HG03108 (cell line): ENCODE measurements at regions not wholly inside any gene's neighbourhood (a gene's known extent, or its start where the extent isn't known, plus 50 kb on each side); places are given as distances from the start of the nearest gene placed in this dataset.

ENCODE experiments used
- ATAC-seq: cut with Tn5 transposase; IDR thresholded peaks from one replicate; pipeline ENCODE4 v1.9.1; 2021; ENCODE audit warnings: moderate library complexity; ENCODE audit not compliant: unreplicated experiment

GRCh38 chr5:107294211-107294550, 376.6 kb downstream of the EFNA5 start:
- peak; percentile 64 for ATAC-seq

- no peak for ATAC-seq
Observed at GRCh38 chr5:107293541-107294210, 377.1 kb downstream of the EFNA5 start.

DNA sequence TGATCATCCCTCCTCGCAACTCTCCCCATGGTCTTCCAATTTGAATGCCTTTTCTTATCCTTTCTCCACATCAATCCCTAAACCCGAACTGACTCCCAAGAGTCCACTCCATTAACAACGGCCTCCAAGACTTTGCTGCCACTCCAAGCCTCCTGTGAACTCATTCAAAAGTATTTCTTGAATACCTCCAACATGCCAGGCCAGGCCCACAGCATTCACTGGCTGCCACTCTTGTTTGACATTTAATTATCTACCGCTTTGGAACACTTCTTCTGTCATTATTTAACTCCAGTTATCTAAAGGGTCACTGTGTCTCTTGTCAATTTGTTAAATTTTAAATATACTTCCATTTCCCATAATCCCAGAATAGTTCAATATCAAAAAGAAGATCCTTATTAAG, 378.9 kb downstream of the EFNA5 start:
- no peak for ATAC-seq

- ATAC-seq = no peak
Observed at GRCh38 chr5:107290780-107291398, 379.8 kb downstream of the EFNA5 start.

- ATAC-seq = peak; percentile 79
Observed at GRCh38 chr5:107289030-107289714, 381.6 kb downstream of the EFNA5 start.

GRCh38 chr5:107286447-107287098, 384.2 kb downstream of the EFNA5 start:
- no peak for ATAC-seq

GRCh38 chr5:107285772-107286171, 385.0 kb downstream of the EFNA5 start:
- ATAC-seq = no peak

DNA sequence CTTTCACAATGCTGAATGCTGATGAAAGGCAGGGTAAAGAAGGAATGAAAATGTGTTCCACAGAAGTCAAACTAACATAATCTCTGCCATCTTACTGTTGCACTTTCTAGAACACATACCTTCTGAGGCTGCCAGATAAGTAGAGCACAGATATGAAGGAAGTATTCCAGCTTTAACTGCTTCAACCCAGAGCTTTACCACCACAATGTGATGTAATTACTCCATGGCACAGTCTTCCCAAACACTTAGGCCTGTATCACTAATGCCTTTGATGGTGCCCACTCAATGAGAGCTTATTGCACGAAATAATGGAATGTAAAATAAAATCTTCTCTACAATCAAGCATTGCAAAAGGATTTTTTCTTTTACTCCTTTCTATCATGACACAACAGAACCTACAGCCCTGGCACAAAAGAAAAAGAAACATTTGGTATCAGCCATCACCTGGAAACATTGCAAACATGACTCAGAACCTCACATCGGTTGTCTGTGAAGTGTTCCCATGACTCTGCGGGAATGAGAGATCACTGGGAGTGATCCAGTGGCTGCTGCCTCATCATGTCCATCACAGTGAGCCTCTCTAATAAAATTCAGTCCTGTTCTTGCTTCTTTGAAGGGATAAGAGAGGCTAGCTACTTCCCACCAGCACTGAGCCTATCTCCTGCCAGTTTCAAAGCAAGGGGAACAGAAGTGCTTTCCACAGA, 385.8 kb downstream of the EFNA5 start:
- ATAC-seq = no peak

DNA sequence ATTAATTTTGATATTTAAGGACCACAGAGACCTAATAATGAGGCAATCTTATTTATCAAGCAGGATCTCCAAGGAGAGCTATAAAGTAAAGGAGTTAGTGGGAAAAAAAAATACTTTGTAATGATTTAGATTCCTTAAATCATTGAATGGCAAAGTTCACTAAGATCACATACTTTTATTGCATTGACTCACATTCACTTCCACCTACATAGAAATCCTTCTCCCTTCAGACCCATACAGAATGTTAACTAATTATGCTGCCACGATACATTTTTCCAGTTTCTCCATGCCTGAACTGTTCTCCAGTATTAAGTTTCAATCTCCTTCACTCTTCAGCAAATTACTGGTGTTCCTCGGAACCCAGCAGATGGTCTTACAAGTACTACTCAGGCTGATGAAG, 388.7 kb downstream of the EFNA5 start:
- no peak for ATAC-seq

DNA sequence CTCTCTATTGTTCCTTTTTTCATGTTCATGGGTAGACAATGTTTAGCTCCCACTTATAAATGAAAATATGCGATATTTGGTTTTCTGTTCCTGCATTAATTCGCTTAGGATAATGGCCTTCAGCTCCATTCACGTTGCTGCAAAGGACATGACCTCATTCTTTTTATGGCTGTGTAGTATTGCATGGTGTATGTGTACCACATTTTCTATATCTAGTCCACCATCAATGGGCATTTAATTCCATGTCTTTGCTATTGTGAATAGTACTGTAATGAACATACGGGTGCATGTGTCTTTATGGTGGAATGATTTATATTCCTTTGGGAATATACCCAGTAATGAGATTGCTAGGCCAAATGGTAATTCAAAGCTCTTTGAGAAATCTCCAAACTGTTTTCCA, 392.0 kb downstream of the EFNA5 start:
- no peak for ATAC-seq

GRCh38 chr5:107277485-107278125, 393.1 kb downstream of the EFNA5 start:
- ATAC-seq = no peak

GRCh38 chr5:107275333-107275732, 395.4 kb downstream of the EFNA5 start:
- ATAC-seq = no peak

- no peak for ATAC-seq
Observed at GRCh38 chr5:107274571-107274970, 396.2 kb downstream of the EFNA5 start.

- no peak for ATAC-seq
Observed at GRCh38 chr5:107272954-107273353, 397.8 kb downstream of the EFNA5 start.

- ATAC-seq = no peak
Observed at GRCh38 chr5:107272509-107272908, 398.2 kb downstream of the EFNA5 start.

- ATAC-seq = no peak
Observed at GRCh38 chr5:107271682-107272350, 398.9 kb downstream of the EFNA5 start.

GRCh38 chr5:107270561-107270960, 400.2 kb downstream of the EFNA5 start:
- ATAC-seq = no peak

- no peak for ATAC-seq
Observed at GRCh38 chr5:107269678-107270077, 401.1 kb downstream of the EFNA5 start.

DNA sequence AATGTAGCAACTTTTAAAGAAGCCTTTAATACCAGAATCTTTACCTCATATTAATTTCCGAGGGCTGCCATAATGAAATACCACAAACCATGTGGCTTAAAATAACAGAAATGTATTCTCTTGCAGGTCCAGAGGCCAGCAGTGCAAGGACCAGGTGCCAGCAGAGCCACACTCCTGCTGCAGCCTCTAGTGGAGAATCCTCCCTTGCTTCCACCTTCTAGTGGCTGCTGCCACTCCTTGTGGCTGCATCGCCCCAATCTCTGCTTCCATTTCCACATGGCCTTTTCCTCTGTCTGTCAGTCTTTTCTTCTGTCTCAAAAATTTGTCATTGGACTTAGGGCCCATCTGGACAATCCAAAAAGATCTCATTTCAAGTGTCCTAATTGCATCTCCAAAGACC, 401.5 kb downstream of the EFNA5 start:
- no peak for ATAC-seq

GRCh38 chr5:107268241-107268640, 402.5 kb downstream of the EFNA5 start:
- no peak for ATAC-seq
